Thyroid gland (tissue), 4 donors: ENCODE measurements at regions not wholly inside any gene's neighbourhood (a gene's known extent, or its start where the extent isn't known, plus 50 kb on each side); places are given as distances from the start of the nearest gene placed in this dataset.

Experiments used
- POLR2A ChIP-seq, 2 donors: fragments of 450-650 bp; IDR thresholded peaks; one replicate each; pipeline ENCODE4 v1.6.1; 2017; ENCODE audit warnings: antibody characterized with exemption in 2 of 2, mild to moderate bottlenecking in 2 of 2, moderate library complexity in 1 of 2
- TF ChIP-seq, protein P1 (sequence below), 6 experiments: fragments of 200-600 bp in 3 of 6; fragments of 450-650 bp in 3 of 6; sonication (generic) in 3 of 6; IDR thresholded peaks; one replicate each; pipeline ENCODE4 v1.5.1; 2016 to 2019; ENCODE audit warnings: antibody characterized with exemption in 6 of 6, mild to moderate bottlenecking in 2 of 6, inconsistent platforms in 1 of 6, moderate library complexity in 1 of 6

DNA sequence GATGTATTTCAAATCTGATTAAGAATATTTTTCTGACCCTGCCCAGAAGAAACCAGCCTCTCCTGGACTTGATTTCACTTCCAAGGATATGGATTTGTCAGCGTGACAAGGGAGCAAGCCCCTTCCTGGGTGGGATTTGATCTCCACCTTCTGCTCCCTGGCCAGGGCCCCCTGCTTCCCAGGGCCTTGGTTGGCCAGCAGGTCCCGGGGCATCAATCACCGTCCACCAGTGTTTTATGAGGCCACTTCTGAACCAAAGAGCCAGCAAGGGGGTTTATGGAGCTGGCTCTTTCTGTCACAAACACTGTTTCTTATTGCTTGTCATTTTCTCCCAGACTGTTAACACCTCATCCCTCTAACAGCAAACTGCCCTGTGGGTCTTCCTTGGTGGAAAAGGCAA is 320.5 kb upstream of the SKOR2 start:
- TF ChIP-seq, protein P1, sequence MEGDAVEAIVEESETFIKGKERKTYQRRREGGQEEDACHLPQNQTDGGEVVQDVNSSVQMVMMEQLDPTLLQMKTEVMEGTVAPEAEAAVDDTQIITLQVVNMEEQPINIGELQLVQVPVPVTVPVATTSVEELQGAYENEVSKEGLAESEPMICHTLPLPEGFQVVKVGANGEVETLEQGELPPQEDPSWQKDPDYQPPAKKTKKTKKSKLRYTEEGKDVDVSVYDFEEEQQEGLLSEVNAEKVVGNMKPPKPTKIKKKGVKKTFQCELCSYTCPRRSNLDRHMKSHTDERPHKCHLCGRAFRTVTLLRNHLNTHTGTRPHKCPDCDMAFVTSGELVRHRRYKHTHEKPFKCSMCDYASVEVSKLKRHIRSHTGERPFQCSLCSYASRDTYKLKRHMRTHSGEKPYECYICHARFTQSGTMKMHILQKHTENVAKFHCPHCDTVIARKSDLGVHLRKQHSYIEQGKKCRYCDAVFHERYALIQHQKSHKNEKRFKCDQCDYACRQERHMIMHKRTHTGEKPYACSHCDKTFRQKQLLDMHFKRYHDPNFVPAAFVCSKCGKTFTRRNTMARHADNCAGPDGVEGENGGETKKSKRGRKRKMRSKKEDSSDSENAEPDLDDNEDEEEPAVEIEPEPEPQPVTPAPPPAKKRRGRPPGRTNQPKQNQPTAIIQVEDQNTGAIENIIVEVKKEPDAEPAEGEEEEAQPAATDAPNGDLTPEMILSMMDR (IDR thresholded peaks at IDR 0.05): no peak
- no peak for TF ChIP-seq POLR2A (IDR thresholded peaks at IDR 0.05)
